ENCODE measurements at regions not wholly inside any gene's neighbourhood (a gene's known extent, or its start where the extent isn't known, plus 50 kb on each side); places are given as distances from the start of the nearest gene placed in this dataset.

- CTCF ChIA-PET, result no interaction called here
- Mint-ChIP-seq H3K36me3 (no peaks in the 10 kb centered on the region), H3K27me3 (ENCODE audit: low read depth) (no peaks in the 10 kb centered on the region), H3K4me3 (no peak overlapping the region), H3K27ac (no peak overlapping the region), H3K9me3 (no peaks in the 10 kb centered on the region), H3K4me1 (no peaks in the 10 kb centered on the region)
- no peak for DNase-seq (ENCODE audit: low spot score)
- POLR2A ChIA-PET, result no interaction called here
- ATAC-seq, result no peak
- TF ChIP-seq ZNF317 (CRISPR knock-in tag; IDR thresholded peaks at IDR 0.05; ENCODE audit: borderline replicate concordance, low read depth), result no peak
- no peak for TF ChIP-seq AR (CRISPR knock-in tag; IDR thresholded peaks at IDR 0.05)
- TF ChIP-seq ZNF532 (CRISPR knock-in tag; IDR thresholded peaks at IDR 0.05; ENCODE audit: borderline replicate concordance), result no peak
- no peak for TF ChIP-seq OVOL2 (CRISPR knock-in tag; IDR thresholded peaks at IDR 0.05; ENCODE audit: borderline replicate concordance)
- no peak for TF ChIP-seq RELA (CRISPR knock-in tag; IDR thresholded peaks at IDR 0.05; ENCODE audit: borderline replicate concordance)
- TF ChIP-seq SMAD4 (CRISPR knock-in tag; IDR thresholded peaks at IDR 0.05), result no peak
- no peak for TF ChIP-seq ESRRA (CRISPR knock-in tag; IDR thresholded peaks at IDR 0.05; ENCODE audit: borderline replicate concordance)
- TF ChIP-seq HMGXB4 (CRISPR knock-in tag; IDR thresholded peaks at IDR 0.05), result no peak
- no peak for TF ChIP-seq ZNF138 (CRISPR knock-in tag; conservative IDR thresholded peaks at IDR 0.05)
- no peak for TF ChIP-seq JAZF1 (CRISPR knock-in tag; IDR thresholded peaks at IDR 0.05)
- TF ChIP-seq GRHL2 (CRISPR knock-in tag; IDR thresholded peaks at IDR 0.05; ENCODE audit: insufficient replicate concordance, severe bottlenecking), result no peak
- TF ChIP-seq ATF1 (CRISPR knock-in tag; IDR thresholded peaks at IDR 0.05), result no peak
- TF ChIP-seq ZNF281 (CRISPR knock-in tag; IDR thresholded peaks at IDR 0.05), result no peak
- TF ChIP-seq PRDM15 (CRISPR knock-in tag; IDR thresholded peaks at IDR 0.05), result no peak
- TF ChIP-seq NR1H2 (CRISPR knock-in tag; IDR thresholded peaks at IDR 0.05), result no peak
- no peak for TF ChIP-seq ZNF396 (CRISPR knock-in tag; IDR thresholded peaks at IDR 0.05; ENCODE audit: borderline replicate concordance)
These were observed 54.9 kb upstream of the PDE10A start for GRCh38 chr6:165717732-165718465.
